Inferior parietal cortex (tissue), 1 donor: ENCODE measurements at regions not wholly inside any gene's neighbourhood (a gene's known extent, or its start where the extent isn't known, plus 50 kb on each side); places are given as distances from the start of the nearest gene placed in this dataset.

Source experiments
- DNase-seq: peaks from one replicate; pipeline ENCODE4 v3.0.0-alpha.2; 2016; ENCODE audit errors: extremely low spot score

- no peak for DNase-seq
Measured at GRCh38 chr15:100812802-100813201, 66.8 kb upstream of the ALDH1A3 start.

DNA sequence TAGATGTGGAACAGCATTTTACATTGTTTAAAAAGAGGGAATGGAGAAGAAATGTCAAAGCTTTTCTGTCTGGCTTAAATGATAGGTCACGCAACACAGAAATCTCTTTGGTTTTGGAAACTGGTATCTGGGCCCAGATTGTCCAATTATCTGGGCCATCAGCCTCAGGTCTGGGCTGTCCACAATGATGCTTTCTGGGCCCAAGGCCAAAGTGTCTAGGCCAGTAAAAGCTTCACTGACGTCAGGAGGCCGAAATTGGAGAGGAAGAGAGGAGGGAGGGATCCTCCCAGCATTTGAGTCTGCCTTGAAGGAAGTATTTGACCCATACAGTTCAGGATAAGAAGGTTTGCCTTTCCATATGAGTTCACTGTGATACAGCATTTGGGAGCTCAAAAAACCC is 60.7 kb upstream of the ALDH1A3 start:
- no peak for DNase-seq

DNA sequence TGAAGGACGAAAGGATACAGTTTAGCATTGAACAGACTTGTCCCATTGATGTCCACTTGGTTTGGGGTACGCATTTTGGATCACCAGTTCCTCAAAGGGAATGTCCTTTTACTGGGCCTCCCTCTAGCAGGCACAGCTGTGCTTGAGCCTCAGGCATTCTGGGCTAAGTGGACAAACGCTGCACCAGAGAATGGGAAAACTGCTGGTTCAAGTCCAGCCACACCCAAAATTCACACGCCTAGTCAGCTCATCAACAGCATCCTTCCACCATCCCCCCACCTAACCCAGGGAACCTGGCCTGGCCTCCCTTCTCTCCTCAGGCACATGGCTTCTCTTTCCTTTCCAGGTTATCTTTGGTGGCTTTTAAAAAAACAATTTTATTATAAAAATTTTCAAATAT is 59.1 kb upstream of the ALDH1A3 start:
- DNase-seq: no peak

DNA sequence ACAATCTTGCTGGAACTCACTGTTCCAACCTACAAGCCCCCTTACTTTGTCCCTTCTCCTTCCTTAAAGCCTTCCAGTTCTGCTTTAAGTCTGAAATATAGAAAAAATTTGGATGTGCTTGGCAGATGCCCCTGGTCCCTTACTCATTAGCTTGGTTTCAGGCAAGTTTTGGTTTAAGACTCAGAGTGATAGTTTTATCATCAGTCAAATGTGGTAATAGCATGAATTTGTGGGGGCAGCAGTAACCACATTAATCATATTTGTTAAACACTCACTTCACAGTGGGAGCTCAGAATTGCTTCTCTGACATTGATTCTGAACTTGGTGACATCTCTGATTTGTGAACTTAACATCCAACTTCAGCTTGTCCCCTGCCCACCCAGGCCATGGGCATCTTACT is 58.3 kb upstream of the ALDH1A3 start:
- no peak for DNase-seq

GRCh38 chr15:100824211-100824610 is 55.4 kb upstream of the ALDH1A3 start:
- DNase-seq: no peak

DNA sequence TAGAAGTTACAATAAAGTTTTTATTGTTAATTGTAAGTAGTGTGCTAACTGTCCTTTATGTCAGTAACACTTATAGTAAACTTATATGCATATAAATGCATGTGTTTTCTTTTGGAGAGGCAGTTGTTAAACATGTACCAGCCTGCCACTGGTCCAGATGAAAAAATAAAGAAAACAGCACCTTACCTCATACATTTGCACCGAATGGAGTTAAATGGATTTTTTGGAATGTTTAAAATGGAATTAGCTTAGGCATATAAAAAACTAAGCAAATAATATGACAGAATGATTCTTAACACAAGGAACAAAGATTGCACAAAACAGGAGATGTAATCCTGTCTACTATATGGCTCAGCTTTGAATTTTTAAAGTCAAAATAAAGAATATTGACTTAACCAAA is 50.2 kb upstream of the ALDH1A3 start:
- DNase-seq: no peak
